ENCODE measurements at regions not wholly inside any gene's neighbourhood (a gene's known extent, or its start where the extent isn't known, plus 50 kb on each side); places are given as distances from the start of the nearest gene placed in this dataset.
"Not testable (repeated sequence)": the region's sequence is repeated elsewhere in the genome, so short reads cannot be mapped to it uniquely, and the experiment has no call there.

GRCh38 chr10:6678956-6679355, 98.9 kb upstream of the PRKCQ start:
- Histone ChIP-seq H3K27me3 (ENCODE audit: control insufficient read depth in 1 of 2, insufficient read depth in 2 of 2, low read length in 2 of 2) (peaks cover 3% of the 10 kb centered on the region in 2 donors), H3K36me3 (ENCODE audit: control insufficient read depth in 2 of 2, insufficient read depth in 2 of 2, low read length in 2 of 2) (no peaks in the 10 kb centered on the region), H3K4me3 (ENCODE audit: low read length in 2 of 2) (no peak overlapping the region), H3K9me3 (ENCODE audit: control insufficient read depth in 2 of 2, low read length in 2 of 2) (no peaks in the 10 kb centered on the region), H3K27ac (ENCODE audit: low read length) (no peak overlapping the region), H3K9ac (ENCODE audit: low read length in 2 of 2) (no peak overlapping the region), H3K4me1 (ENCODE audit: control insufficient read depth, insufficient read depth, low read length) (no peaks in the 10 kb centered on the region)

DNA sequence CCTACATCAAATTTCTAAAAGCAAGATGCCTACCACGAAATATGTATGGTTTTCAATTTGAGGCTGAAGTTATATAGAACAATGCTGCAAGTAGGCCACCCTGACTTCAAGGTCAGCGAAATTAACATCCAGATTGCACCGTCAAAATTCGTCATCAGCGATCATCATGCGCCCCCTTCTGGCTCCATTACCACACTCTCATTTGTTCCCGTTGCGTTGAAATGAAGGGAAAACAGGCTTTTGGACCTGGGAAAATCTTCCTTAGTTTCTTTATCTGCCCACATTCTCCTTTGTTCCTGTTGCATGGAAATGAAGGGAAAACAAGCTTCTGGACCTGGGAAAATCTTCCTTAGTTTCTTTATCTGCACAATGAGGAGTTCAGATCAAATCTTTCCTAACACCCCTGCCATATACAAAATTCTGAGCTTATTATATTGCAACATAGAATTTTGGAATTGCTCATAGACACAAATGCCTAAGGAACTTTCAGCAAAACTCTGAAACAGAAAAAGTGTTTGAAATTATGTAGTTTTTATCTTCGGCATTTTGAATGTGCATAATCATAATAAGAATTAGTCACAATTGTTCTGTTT, 98.2 kb upstream of the PRKCQ start:
- H3K9me3 ChIP-seq (ENCODE audit: control insufficient read depth in 2 of 2, low read length in 2 of 2): no peaks in the 10 kb centered on the region
- H3K9ac ChIP-seq (ENCODE audit: low read length in 2 of 2): no peak overlapping the region
- H3K27me3 ChIP-seq (ENCODE audit: control insufficient read depth in 1 of 2, insufficient read depth in 2 of 2, low read length in 2 of 2): peaks cover 3% of the 10 kb centered on the region in 2 donors
- H3K4me3 ChIP-seq (ENCODE audit: low read length in 2 of 2): no peak overlapping the region
- H3K27ac ChIP-seq (ENCODE audit: low read length): no peak overlapping the region
- no peaks in the 10 kb centered on the region for H3K36me3 ChIP-seq (ENCODE audit: control insufficient read depth in 2 of 2, insufficient read depth in 2 of 2, low read length in 2 of 2)
- no peaks in the 10 kb centered on the region for H3K4me1 ChIP-seq (ENCODE audit: control insufficient read depth, insufficient read depth, low read length)

DNA sequence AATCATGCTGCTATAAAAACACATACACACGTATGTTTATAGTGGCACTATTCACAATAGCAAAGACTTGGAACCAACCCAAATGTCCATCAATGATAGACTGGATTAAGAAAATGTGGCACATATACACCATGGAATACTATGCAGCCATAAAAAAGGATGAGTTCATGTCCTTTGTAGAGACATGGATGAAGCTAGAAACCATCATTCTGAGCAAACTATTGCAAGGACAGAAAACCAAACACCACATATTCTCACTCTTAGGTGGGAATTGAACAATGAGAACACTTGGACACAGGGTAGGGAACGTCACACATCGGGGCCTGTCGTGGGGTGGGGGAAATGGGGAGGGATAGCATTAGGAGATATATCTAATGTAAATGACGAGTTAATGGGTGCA, 97.1 kb upstream of the PRKCQ start:
- not testable (repeated sequence) for H3K9ac ChIP-seq (ENCODE audit: low read length in 2 of 2); H3K36me3 ChIP-seq (ENCODE audit: control insufficient read depth in 2 of 2, insufficient read depth in 2 of 2, low read length in 2 of 2); H3K9me3 ChIP-seq (ENCODE audit: control insufficient read depth in 2 of 2, low read length in 2 of 2); H3K27ac ChIP-seq (ENCODE audit: low read length); H3K4me3 ChIP-seq (ENCODE audit: low read length in 2 of 2); H3K4me1 ChIP-seq (ENCODE audit: control insufficient read depth, insufficient read depth, low read length); H3K27me3 ChIP-seq (ENCODE audit: control insufficient read depth in 1 of 2, insufficient read depth in 2 of 2, low read length in 2 of 2)

GRCh38 chr10:6674291-6674690, 94.2 kb upstream of the PRKCQ start:
- no peak overlapping the region for H3K9ac ChIP-seq (ENCODE audit: low read length in 2 of 2)
- H3K27me3 ChIP-seq (ENCODE audit: control insufficient read depth in 1 of 2, insufficient read depth in 2 of 2, low read length in 2 of 2): peaks cover 3% of the 10 kb centered on the region in 2 donors
- H3K27ac ChIP-seq (ENCODE audit: low read length): no peak overlapping the region
- H3K4me1 ChIP-seq (ENCODE audit: control insufficient read depth, insufficient read depth, low read length): no peaks in the 10 kb centered on the region
- no peaks in the 10 kb centered on the region for H3K36me3 ChIP-seq (ENCODE audit: control insufficient read depth in 2 of 2, insufficient read depth in 2 of 2, low read length in 2 of 2)
- no peak overlapping the region for H3K4me3 ChIP-seq (ENCODE audit: low read length in 2 of 2)
- no peaks in the 10 kb centered on the region for H3K9me3 ChIP-seq (ENCODE audit: control insufficient read depth in 2 of 2, low read length in 2 of 2)

DNA sequence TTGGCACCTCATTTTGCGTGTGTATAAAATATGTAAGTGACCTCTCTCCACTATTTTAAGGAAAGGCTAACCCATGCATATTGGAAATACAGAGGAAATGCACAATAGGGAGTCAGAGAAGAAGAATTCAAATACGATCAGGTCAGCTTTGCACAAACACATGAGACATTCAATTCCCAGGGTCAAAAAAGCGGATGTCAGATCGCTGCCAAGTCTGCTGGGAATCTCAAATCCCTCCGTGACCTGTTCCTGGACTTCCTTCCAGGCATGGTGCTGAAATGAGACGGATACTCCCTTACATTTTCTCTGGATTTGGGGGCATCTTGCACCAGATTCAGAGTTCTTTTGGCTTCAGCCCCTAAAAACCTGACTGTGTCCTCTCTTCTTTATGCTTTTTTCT, 91.9 kb upstream of the PRKCQ start:
- Histone ChIP-seq H3K27me3 (ENCODE audit: control insufficient read depth in 1 of 2, insufficient read depth in 2 of 2, low read length in 2 of 2) (peaks cover 3 to 7% of the 10 kb centered on the region in 2 donors), H3K9me3 (ENCODE audit: control insufficient read depth in 2 of 2, low read length in 2 of 2) (no peaks in the 10 kb centered on the region), H3K4me1 (ENCODE audit: control insufficient read depth, insufficient read depth, low read length) (no peaks in the 10 kb centered on the region), H3K4me3 (ENCODE audit: low read length in 2 of 2) (no peak overlapping the region), H3K36me3 (ENCODE audit: control insufficient read depth in 2 of 2, insufficient read depth in 2 of 2, low read length in 2 of 2) (no peaks in the 10 kb centered on the region), H3K9ac (ENCODE audit: low read length in 2 of 2) (no peak overlapping the region), H3K27ac (ENCODE audit: low read length) (no peak overlapping the region)

- Histone ChIP-seq H3K9me3 (ENCODE audit: control insufficient read depth in 2 of 2, low read length in 2 of 2) (no peaks in the 10 kb centered on the region), H3K4me1 (ENCODE audit: control insufficient read depth, insufficient read depth, low read length) (no peaks in the 10 kb centered on the region), H3K27ac (ENCODE audit: low read length) (no peak overlapping the region), H3K4me3 (ENCODE audit: low read length in 2 of 2) (no peak overlapping the region), H3K36me3 (ENCODE audit: control insufficient read depth in 2 of 2, insufficient read depth in 2 of 2, low read length in 2 of 2) (no peaks in the 10 kb centered on the region), H3K27me3 (ENCODE audit: control insufficient read depth in 1 of 2, insufficient read depth in 2 of 2, low read length in 2 of 2) (peaks cover 0 to 4% of the 10 kb centered on the region in 2 donors), H3K9ac (ENCODE audit: low read length in 2 of 2) (no peak overlapping the region)
These were observed 89.3 kb upstream of the PRKCQ start for GRCh38 chr10:6669269-6669859.

- no peaks in the 10 kb centered on the region for H3K4me1 ChIP-seq (ENCODE audit: control insufficient read depth, insufficient read depth, low read length)
- no peaks in the 10 kb centered on the region for H3K36me3 ChIP-seq (ENCODE audit: control insufficient read depth in 2 of 2, insufficient read depth in 2 of 2, low read length in 2 of 2)
- H3K9ac ChIP-seq (ENCODE audit: low read length in 2 of 2): no peak overlapping the region
- no peaks in the 10 kb centered on the region for H3K9me3 ChIP-seq (ENCODE audit: control insufficient read depth in 2 of 2, low read length in 2 of 2)
- H3K4me3 ChIP-seq (ENCODE audit: low read length in 2 of 2): no peak overlapping the region
- H3K27ac ChIP-seq (ENCODE audit: low read length): no peak overlapping the region
- peaks cover 0 to 4% of the 10 kb centered on the region in 2 donors for H3K27me3 ChIP-seq (ENCODE audit: control insufficient read depth in 1 of 2, insufficient read depth in 2 of 2, low read length in 2 of 2)
These were observed 87.7 kb upstream of the PRKCQ start for GRCh38 chr10:6667679-6668270.

GRCh38 chr10:6667150-6667549, 87.1 kb upstream of the PRKCQ start:
- Histone ChIP-seq H3K36me3 (ENCODE audit: control insufficient read depth in 2 of 2, insufficient read depth in 2 of 2, low read length in 2 of 2) (no peaks in the 10 kb centered on the region), H3K9me3 (ENCODE audit: control insufficient read depth in 2 of 2, low read length in 2 of 2) (no peaks in the 10 kb centered on the region), H3K9ac (ENCODE audit: low read length in 2 of 2) (no peak overlapping the region), H3K4me1 (ENCODE audit: control insufficient read depth, insufficient read depth, low read length) (no peaks in the 10 kb centered on the region), H3K27ac (ENCODE audit: low read length) (no peak overlapping the region), H3K27me3 (ENCODE audit: control insufficient read depth in 1 of 2, insufficient read depth in 2 of 2, low read length in 2 of 2) (peaks cover 0 to 4% of the 10 kb centered on the region in 2 donors), H3K4me3 (ENCODE audit: low read length in 2 of 2) (no peak overlapping the region)

- no peak overlapping the region for H3K4me3 ChIP-seq (ENCODE audit: low read length in 2 of 2)
- no peak overlapping the region for H3K27ac ChIP-seq (ENCODE audit: low read length)
- no peaks in the 10 kb centered on the region for H3K9me3 ChIP-seq (ENCODE audit: control insufficient read depth in 2 of 2, low read length in 2 of 2)
- H3K4me1 ChIP-seq (ENCODE audit: control insufficient read depth, insufficient read depth, low read length): no peaks in the 10 kb centered on the region
- peaks cover 0 to 4% of the 10 kb centered on the region in 2 donors for H3K27me3 ChIP-seq (ENCODE audit: control insufficient read depth in 1 of 2, insufficient read depth in 2 of 2, low read length in 2 of 2)
- no peak overlapping the region for H3K9ac ChIP-seq (ENCODE audit: low read length in 2 of 2)
- H3K36me3 ChIP-seq (ENCODE audit: control insufficient read depth in 2 of 2, insufficient read depth in 2 of 2, low read length in 2 of 2): no peaks in the 10 kb centered on the region
These were observed 85.8 kb upstream of the PRKCQ start for GRCh38 chr10:6665847-6666246.

DNA sequence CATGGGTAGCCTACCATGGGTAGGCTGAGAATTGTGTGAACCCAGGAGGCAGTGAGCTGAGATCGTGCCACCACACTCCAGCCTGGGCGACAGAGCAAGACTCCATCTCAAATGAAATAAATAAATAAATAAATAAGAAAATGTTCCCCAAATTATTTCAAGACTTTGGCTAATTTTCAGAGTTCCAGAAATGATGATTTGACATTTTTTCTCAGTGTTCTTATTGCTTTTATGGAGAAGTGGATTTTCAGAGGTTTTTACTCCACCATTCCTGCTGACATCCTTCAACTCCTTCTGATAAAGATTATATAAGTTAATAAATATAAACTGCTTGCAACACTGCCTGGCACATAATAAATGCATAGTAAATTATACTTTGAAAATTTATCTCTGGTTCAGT, 80.4 kb upstream of the PRKCQ start:
- peaks cover 0 to 4% of the 10 kb centered on the region in 2 donors for H3K9me3 ChIP-seq (ENCODE audit: control insufficient read depth in 2 of 2, low read length in 2 of 2)
- no peak overlapping the region for H3K4me3 ChIP-seq (ENCODE audit: low read length in 2 of 2)
- H3K27me3 ChIP-seq (ENCODE audit: control insufficient read depth in 1 of 2, insufficient read depth in 2 of 2, low read length in 2 of 2): peaks cover 0 to 2% of the 10 kb centered on the region in 2 donors
- no peaks in the 10 kb centered on the region for H3K36me3 ChIP-seq (ENCODE audit: control insufficient read depth in 2 of 2, insufficient read depth in 2 of 2, low read length in 2 of 2)
- H3K9ac ChIP-seq (ENCODE audit: low read length in 2 of 2): no peak overlapping the region
- H3K4me1 ChIP-seq (ENCODE audit: control insufficient read depth, insufficient read depth, low read length): no peaks in the 10 kb centered on the region
- H3K27ac ChIP-seq (ENCODE audit: low read length): no peak overlapping the region

DNA sequence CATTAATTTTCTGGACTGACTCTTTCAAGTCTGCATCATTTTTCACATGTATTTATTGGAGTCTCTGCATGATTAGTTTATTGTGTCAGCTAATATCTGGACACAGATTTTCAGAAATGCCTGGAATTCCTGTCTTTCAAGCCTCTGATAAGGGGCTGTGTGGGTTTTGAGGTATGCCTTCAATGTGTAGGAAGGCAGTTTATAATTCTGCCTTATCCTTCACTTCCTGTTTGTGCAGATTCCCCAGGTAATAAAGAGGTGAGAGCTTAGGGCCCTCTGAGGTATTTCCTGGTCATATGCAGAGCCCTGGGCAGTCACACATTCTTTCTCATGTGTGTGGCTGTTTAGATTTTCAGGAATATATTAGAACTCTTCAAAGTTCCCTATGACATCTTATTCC, 79.4 kb upstream of the PRKCQ start:
- H3K9ac ChIP-seq (ENCODE audit: low read length in 2 of 2): no peak overlapping the region
- no peaks in the 10 kb centered on the region for H3K4me1 ChIP-seq (ENCODE audit: control insufficient read depth, insufficient read depth, low read length)
- H3K4me3 ChIP-seq (ENCODE audit: low read length in 2 of 2): no peak overlapping the region
- peaks cover 0 to 3% of the 10 kb centered on the region in 2 donors for H3K27me3 ChIP-seq (ENCODE audit: control insufficient read depth in 1 of 2, insufficient read depth in 2 of 2, low read length in 2 of 2)
- no peaks in the 10 kb centered on the region for H3K36me3 ChIP-seq (ENCODE audit: control insufficient read depth in 2 of 2, insufficient read depth in 2 of 2, low read length in 2 of 2)
- no peak overlapping the region for H3K27ac ChIP-seq (ENCODE audit: low read length)
- peaks cover 0 to 4% of the 10 kb centered on the region in 2 donors for H3K9me3 ChIP-seq (ENCODE audit: control insufficient read depth in 2 of 2, low read length in 2 of 2)
